ENCODE measurements at regions not wholly inside any gene's neighbourhood (a gene's known extent, or its start where the extent isn't known, plus 50 kb on each side); places are given as distances from the start of the nearest gene placed in this dataset.

- H3K27ac ChIP-seq (ENCODE audit: low read length) = no peak overlapping the region
- no peaks in the 10 kb centered on the region for H3K27me3 ChIP-seq (ENCODE audit: control insufficient read depth, insufficient read depth, low read length)
- H3K4me3 ChIP-seq (ENCODE audit: low read length) = no peak overlapping the region
- peaks cover 20% of the 10 kb centered on the region for H3K4me1 ChIP-seq (ENCODE audit: control insufficient read depth, low read depth, low read length)
- H3K36me3 ChIP-seq (ENCODE audit: control insufficient read depth, low read depth, low read length) = no peaks in the 10 kb centered on the region
- H3K9ac ChIP-seq (ENCODE audit: low read length) = no peak overlapping the region
- H3K9me3 ChIP-seq (ENCODE audit: control insufficient read depth, low read depth, low read length) = peaks cover 5% of the 10 kb centered on the region
These were observed 629.0 kb upstream of the CDH8 start for GRCh38 chr16:62665269-62665668.

GRCh38 chr16:62664566-62664965 lies 628.3 kb upstream of the CDH8 start:
- H3K4me1 ChIP-seq (ENCODE audit: control insufficient read depth, low read depth, low read length) = peaks cover 20% of the 10 kb centered on the region
- no peaks in the 10 kb centered on the region for H3K27me3 ChIP-seq (ENCODE audit: control insufficient read depth, insufficient read depth, low read length)
- no peaks in the 10 kb centered on the region for H3K36me3 ChIP-seq (ENCODE audit: control insufficient read depth, low read depth, low read length)
- no peak overlapping the region for H3K9ac ChIP-seq (ENCODE audit: low read length)
- H3K27ac ChIP-seq (ENCODE audit: low read length) = no peak overlapping the region
- no peak overlapping the region for H3K4me3 ChIP-seq (ENCODE audit: low read length)
- H3K9me3 ChIP-seq (ENCODE audit: control insufficient read depth, low read depth, low read length) = peaks cover 5% of the 10 kb centered on the region

GRCh38 chr16:62661435-62661834 lies 625.2 kb upstream of the CDH8 start:
- H3K27ac ChIP-seq (ENCODE audit: low read length) = no peak overlapping the region
- H3K27me3 ChIP-seq (ENCODE audit: control insufficient read depth, insufficient read depth, low read length) = no peaks in the 10 kb centered on the region
- peaks cover 20% of the 10 kb centered on the region for H3K4me1 ChIP-seq (ENCODE audit: control insufficient read depth, low read depth, low read length)
- H3K4me3 ChIP-seq (ENCODE audit: low read length) = no peak overlapping the region
- no peaks in the 10 kb centered on the region for H3K9me3 ChIP-seq (ENCODE audit: control insufficient read depth, low read depth, low read length)
- H3K9ac ChIP-seq (ENCODE audit: low read length) = no peak overlapping the region
- no peaks in the 10 kb centered on the region for H3K36me3 ChIP-seq (ENCODE audit: control insufficient read depth, low read depth, low read length)

- Histone ChIP-seq H3K27me3 (ENCODE audit: control insufficient read depth, insufficient read depth, low read length) (no peaks in the 10 kb centered on the region), H3K4me1 (ENCODE audit: control insufficient read depth, low read depth, low read length) (no peaks in the 10 kb centered on the region), H3K36me3 (ENCODE audit: control insufficient read depth, low read depth, low read length) (no peaks in the 10 kb centered on the region), H3K4me3 (ENCODE audit: low read length) (no peak overlapping the region), H3K27ac (ENCODE audit: low read length) (no peak overlapping the region), H3K9me3 (ENCODE audit: control insufficient read depth, low read depth, low read length) (no peaks in the 10 kb centered on the region), H3K9ac (ENCODE audit: low read length) (no peak overlapping the region)
These were observed 620.9 kb upstream of the CDH8 start for GRCh38 chr16:62657116-62657515.

GRCh38 chr16:62652441-62653120 lies 616.3 kb upstream of the CDH8 start:
- no peaks in the 10 kb centered on the region for H3K27me3 ChIP-seq (ENCODE audit: control insufficient read depth, insufficient read depth, low read length)
- H3K4me1 ChIP-seq (ENCODE audit: control insufficient read depth, low read depth, low read length) = no peaks in the 10 kb centered on the region
- H3K9me3 ChIP-seq (ENCODE audit: control insufficient read depth, low read depth, low read length) = no peaks in the 10 kb centered on the region
- no peaks in the 10 kb centered on the region for H3K36me3 ChIP-seq (ENCODE audit: control insufficient read depth, low read depth, low read length)
- no peak overlapping the region for H3K9ac ChIP-seq (ENCODE audit: low read length)
- no peak overlapping the region for H3K27ac ChIP-seq (ENCODE audit: low read length)
- no peak overlapping the region for H3K4me3 ChIP-seq (ENCODE audit: low read length)

- no peaks in the 10 kb centered on the region for H3K36me3 ChIP-seq (ENCODE audit: control insufficient read depth, low read depth, low read length)
- H3K27ac ChIP-seq (ENCODE audit: low read length) = no peak overlapping the region
- H3K4me3 ChIP-seq (ENCODE audit: low read length) = no peak overlapping the region
- H3K27me3 ChIP-seq (ENCODE audit: control insufficient read depth, insufficient read depth, low read length) = no peaks in the 10 kb centered on the region
- H3K9me3 ChIP-seq (ENCODE audit: control insufficient read depth, low read depth, low read length) = no peaks in the 10 kb centered on the region
- no peak overlapping the region for H3K9ac ChIP-seq (ENCODE audit: low read length)
- H3K4me1 ChIP-seq (ENCODE audit: control insufficient read depth, low read depth, low read length) = no peaks in the 10 kb centered on the region
These were observed 612.0 kb upstream of the CDH8 start for GRCh38 chr16:62648256-62648655.

GRCh38 chr16:62644030-62644812 lies 608.0 kb upstream of the CDH8 start:
- H3K4me3 ChIP-seq (ENCODE audit: low read length) = no peak overlapping the region
- H3K4me1 ChIP-seq (ENCODE audit: control insufficient read depth, low read depth, low read length) = no peaks in the 10 kb centered on the region
- no peaks in the 10 kb centered on the region for H3K9me3 ChIP-seq (ENCODE audit: control insufficient read depth, low read depth, low read length)
- no peaks in the 10 kb centered on the region for H3K27me3 ChIP-seq (ENCODE audit: control insufficient read depth, insufficient read depth, low read length)
- no peak overlapping the region for H3K27ac ChIP-seq (ENCODE audit: low read length)
- no peak overlapping the region for H3K9ac ChIP-seq (ENCODE audit: low read length)
- no peaks in the 10 kb centered on the region for H3K36me3 ChIP-seq (ENCODE audit: control insufficient read depth, low read depth, low read length)

- no peak overlapping the region for H3K4me3 ChIP-seq (ENCODE audit: low read length)
- H3K9me3 ChIP-seq (ENCODE audit: control insufficient read depth, low read depth, low read length) = no peaks in the 10 kb centered on the region
- no peaks in the 10 kb centered on the region for H3K4me1 ChIP-seq (ENCODE audit: control insufficient read depth, low read depth, low read length)
- H3K27me3 ChIP-seq (ENCODE audit: control insufficient read depth, insufficient read depth, low read length) = no peaks in the 10 kb centered on the region
- no peak overlapping the region for H3K9ac ChIP-seq (ENCODE audit: low read length)
- H3K36me3 ChIP-seq (ENCODE audit: control insufficient read depth, low read depth, low read length) = no peaks in the 10 kb centered on the region
- H3K27ac ChIP-seq (ENCODE audit: low read length) = no peak overlapping the region
These were observed 606.4 kb upstream of the CDH8 start for GRCh38 chr16:62642677-62643076.

- H3K27me3 ChIP-seq (ENCODE audit: control insufficient read depth, insufficient read depth, low read length) = no peaks in the 10 kb centered on the region
- no peaks in the 10 kb centered on the region for H3K9me3 ChIP-seq (ENCODE audit: control insufficient read depth, low read depth, low read length)
- no peak overlapping the region for H3K27ac ChIP-seq (ENCODE audit: low read length)
- H3K36me3 ChIP-seq (ENCODE audit: control insufficient read depth, low read depth, low read length) = no peaks in the 10 kb centered on the region
- no peak overlapping the region for H3K4me3 ChIP-seq (ENCODE audit: low read length)
- no peak overlapping the region for H3K9ac ChIP-seq (ENCODE audit: low read length)
- H3K4me1 ChIP-seq (ENCODE audit: control insufficient read depth, low read depth, low read length) = no peaks in the 10 kb centered on the region
These were observed 603.7 kb upstream of the CDH8 start for GRCh38 chr16:62639890-62640289.

- H3K9ac ChIP-seq (ENCODE audit: low read length) = no peak overlapping the region
- no peaks in the 10 kb centered on the region for H3K27me3 ChIP-seq (ENCODE audit: control insufficient read depth, insufficient read depth, low read length)
- H3K9me3 ChIP-seq (ENCODE audit: control insufficient read depth, low read depth, low read length) = no peaks in the 10 kb centered on the region
- H3K4me3 ChIP-seq (ENCODE audit: low read length) = no peak overlapping the region
- no peak overlapping the region for H3K27ac ChIP-seq (ENCODE audit: low read length)
- no peaks in the 10 kb centered on the region for H3K4me1 ChIP-seq (ENCODE audit: control insufficient read depth, low read depth, low read length)
- H3K36me3 ChIP-seq (ENCODE audit: control insufficient read depth, low read depth, low read length) = no peaks in the 10 kb centered on the region
These were observed 603.0 kb upstream of the CDH8 start for GRCh38 chr16:62638964-62639870.

GRCh38 chr16:62638324-62638911 lies 602.2 kb upstream of the CDH8 start:
- Histone ChIP-seq H3K9ac (ENCODE audit: low read length) (no peak overlapping the region), H3K4me1 (ENCODE audit: control insufficient read depth, low read depth, low read length) (no peaks in the 10 kb centered on the region), H3K4me3 (ENCODE audit: low read length) (no peak overlapping the region), H3K36me3 (ENCODE audit: control insufficient read depth, low read depth, low read length) (no peaks in the 10 kb centered on the region), H3K27me3 (ENCODE audit: control insufficient read depth, insufficient read depth, low read length) (no peaks in the 10 kb centered on the region), H3K27ac (ENCODE audit: low read length) (no peak overlapping the region), H3K9me3 (ENCODE audit: control insufficient read depth, low read depth, low read length) (no peaks in the 10 kb centered on the region)
